GM12878 (cell line): ENCODE measurements at regions not wholly inside any gene's neighbourhood (a gene's known extent, or its start where the extent isn't known, plus 50 kb on each side); places are given as distances from the start of the nearest gene placed in this dataset.

ENCODE experiments used
- ATAC-seq: fragments of 200-7000 bp; cut with Tn5 transposase; 3 replicates; pipeline ENCODE4 v1.9.1; 2020; ENCODE audit warnings: mild to moderate bottlenecking, moderate library complexity
- BruUV-seq: library from RNA; stranded (reverse); fragments of 400-500 nt; replicated peaks from 2 replicates; lab custom pipeline; 2021; lab: Mats Ljungman, UMichigan
- CTCF ChIA-PET: fragments of 300-600 bp; sonication (Branson Sonifier 250); formaldehyde crosslinking; extraction: SDS; loops from one replicate; lab custom pipeline; 2021; ENCODE audit warnings: inconsistent platforms; lab: Yijun Ruan, JAX
- POLR2A ChIA-PET: fragments of 350-600 bp; formaldehyde crosslinking; extraction: SDS; loops from one replicate; lab custom pipeline; 2021; ENCODE audit warnings: inconsistent platforms; lab: Charles Lee
- RAD21 ChIA-PET: fragments of 300-600 bp; sonication (Branson Sonifier 250); formaldehyde crosslinking; loops from one replicate; lab custom pipeline; 2023; ENCODE audit warnings: antibody characterized with exemption; ENCODE audit not compliant: unreplicated experiment; lab: Charles Lee
- SMC1A ChIA-PET: fragments of 300-600 bp; sonication (Branson Sonifier 250); formaldehyde crosslinking; loops from one replicate; lab custom pipeline; 2023; ENCODE audit not compliant: unreplicated experiment, uncharacterized antibody; lab: Charles Lee
- DNase-seq: peaks from one replicate; pipeline ENCODE4 v3.0.0-alpha.2; 2011; ENCODE audit warnings: low read depth, low spot score
- FAIRE-seq: peaks from 3 replicates; lab custom pipeline; 2011; peaks lifted over from hg19 to GRCh38; lab: Jason Lieb, UNC
- H2AFZ ChIP-seq: 2 replicates; pipeline ENCODE4 v1.6.0; 2011; ENCODE audit warnings: low read depth, low read length, control low read depth; ENCODE audit not compliant: control insufficient read depth
- H3K27ac ChIP-seq: 2 replicates; pipeline ENCODE4 v1.5.1; 2011; ENCODE audit warnings: control low read depth; ENCODE audit not compliant: control insufficient read depth, insufficient read depth
- H3K27me3 ChIP-seq, 2 experiments: replicated peaks in 1 of 2; 2 replicates each; pipeline versions ENCODE4 v1.6.0 to v1.6.1; 2011; ENCODE audit warnings: low read length in 1 of 2; ENCODE audit not compliant: control insufficient read depth in 2 of 2, insufficient read depth in 2 of 2
- H3K36me3 ChIP-seq, 2 experiments: 2 replicates each; pipeline ENCODE4 v1.5.1; 2011; ENCODE audit warnings: low read length in 1 of 2; ENCODE audit not compliant: control insufficient read depth in 2 of 2, insufficient read depth in 2 of 2
- H3K4me1 ChIP-seq: 2 replicates; pipeline ENCODE4 v1.6.1; 2011; ENCODE audit warnings: mild to moderate bottlenecking, low read length, moderate library complexity, mixed read lengths; ENCODE audit not compliant: control insufficient read depth, insufficient read depth
- H3K4me2 ChIP-seq: 2 replicates; pipeline ENCODE4 v1.6.0; 2011; ENCODE audit warnings: control low read depth; ENCODE audit not compliant: control insufficient read depth, insufficient read depth
- H3K4me3 ChIP-seq: fragments of 200-600 bp; sonication (generic); 2 replicates; pipeline ENCODE4 v1.5.1; 2016
- H3K79me2 ChIP-seq: 2 replicates; pipeline ENCODE4 v1.6.0; 2011; ENCODE audit warnings: low read length; ENCODE audit not compliant: control insufficient read depth, insufficient read depth
- H3K9ac ChIP-seq: 2 replicates; pipeline ENCODE4 v1.8.0; 2011; ENCODE audit warnings: low read length, control low read depth, mixed read lengths; ENCODE audit not compliant: control insufficient read depth, insufficient read depth
- H3K9me3 ChIP-seq: replicated peaks from 3 replicates; pipeline ENCODE4 v1.5.1; 2011; ENCODE audit warnings: mild to moderate bottlenecking, low read length; ENCODE audit not compliant: control insufficient read depth, insufficient read depth
- H4K20me1 ChIP-seq: 2 replicates; pipeline ENCODE4 v1.6.0; 2011; ENCODE audit not compliant: control insufficient read depth, insufficient read depth
- ATF7 ChIP-seq: fragments of 450-650 bp; IDR thresholded peaks from 2 replicates; pipeline ENCODE4 v1.6.1; 2016; ENCODE audit warnings: low read depth, mild to moderate bottlenecking
- BCL11A ChIP-seq: IDR thresholded peaks from 2 replicates; pipeline ENCODE4 v1.6.1; 2011; ENCODE audit warnings: low read depth, low read length
- CHD1 ChIP-seq: IDR thresholded peaks from 2 replicates; pipeline ENCODE4 v1.6.1; 2012; ENCODE audit warnings: low read depth, low read length, improper control_type of control experiment
- EGR1 ChIP-seq, 2 experiments: IDR thresholded peaks; 1 replicate in 1 of 2; 2 replicates in 1 of 2; pipeline ENCODE4 v1.6.1; 2011 to 2012; ENCODE audit warnings: low read depth in 2 of 2, low read length in 2 of 2, borderline replicate concordance in 1 of 2, mild to moderate bottlenecking in 1 of 2, moderate library complexity in 1 of 2
- ELK1 ChIP-seq: IDR thresholded peaks from 2 replicates; pipeline ENCODE4 v1.6.1; 2012; ENCODE audit warnings: low read depth, low read length, improper control_type of control experiment
- EP300 ChIP-seq, 2 experiments: fragments of 150-350 bp in 1 of 2; IDR thresholded peaks; 2 replicates each; pipeline ENCODE4 v1.6.1; 2011 to 2012; ENCODE audit warnings: low read depth in 2 of 2, low read length in 2 of 2, borderline replicate concordance in 1 of 2, improper control_type of control experiment in 1 of 2, inconsistent platforms in 1 of 2; ENCODE audit not compliant: control insufficient read depth in 1 of 2
- POLR2AphosphoS2 ChIP-seq: IDR thresholded peaks from 2 replicates; pipeline ENCODE4 v1.6.1; 2011; ENCODE audit warnings: low read depth, mild to moderate bottlenecking, low read length, improper control_type of control experiment, moderate library complexity
- SMARCA5 ChIP-seq: fragments of 450-650 bp; IDR thresholded peaks from 2 replicates; pipeline ENCODE4 v1.6.1; 2017; ENCODE audit warnings: mild to moderate bottlenecking
- SREBF1 ChIP-seq: IDR thresholded peaks from 2 replicates; pipeline ENCODE4 v1.6.1; 2012; ENCODE audit warnings: mild to moderate bottlenecking, low read length
- TARDBP ChIP-seq: IDR thresholded peaks from 2 replicates; pipeline ENCODE4 v1.6.1; 2016; ENCODE audit warnings: borderline replicate concordance
- ZNF274 ChIP-seq: IDR thresholded peaks from one replicate; pipeline ENCODE4 v1.8.0; 2011; ENCODE audit not compliant: insufficient read length, insufficient read depth
- ZZZ3 ChIP-seq: IDR thresholded peaks from 2 replicates; pipeline ENCODE4 v1.6.1; 2011; ENCODE audit warnings: low read depth; ENCODE audit not compliant: control insufficient read depth, insufficient read length
- WGBS: methylation state at CpG from one replicate; pipeline ENCODE4 v1.1.6; 2016; ENCODE audit warnings: low lambda C conversion rate; ENCODE audit not compliant: insufficient replicate concordance, insufficient coverage; ENCODE audit errors: missing lambda C conversion rate; 5-methylcytosine and 5-hydroxymethylcytosine counted together
- in situ Hi-C: fragments of 300-500 bp; cut with MboI; formaldehyde crosslinking; loops from 9 replicates; pipeline ENCODE4 v1.14.3; 2018; ENCODE audit warnings: mixed read lengths
- intact Hi-C: fragments of 100-400 bp; cut with micrococcal nuclease; formaldehyde crosslinking; loops from one replicate; pipeline ENCODE4 v1.14.2; 2022; ENCODE audit not compliant: unreplicated experiment
- TF ChIP-seq, protein P1 (sequence below): IDR thresholded peaks from 2 replicates; pipeline ENCODE4 v1.6.1; 2012; ENCODE audit warnings: low read depth, low read length, improper control_type of control experiment

DNA sequence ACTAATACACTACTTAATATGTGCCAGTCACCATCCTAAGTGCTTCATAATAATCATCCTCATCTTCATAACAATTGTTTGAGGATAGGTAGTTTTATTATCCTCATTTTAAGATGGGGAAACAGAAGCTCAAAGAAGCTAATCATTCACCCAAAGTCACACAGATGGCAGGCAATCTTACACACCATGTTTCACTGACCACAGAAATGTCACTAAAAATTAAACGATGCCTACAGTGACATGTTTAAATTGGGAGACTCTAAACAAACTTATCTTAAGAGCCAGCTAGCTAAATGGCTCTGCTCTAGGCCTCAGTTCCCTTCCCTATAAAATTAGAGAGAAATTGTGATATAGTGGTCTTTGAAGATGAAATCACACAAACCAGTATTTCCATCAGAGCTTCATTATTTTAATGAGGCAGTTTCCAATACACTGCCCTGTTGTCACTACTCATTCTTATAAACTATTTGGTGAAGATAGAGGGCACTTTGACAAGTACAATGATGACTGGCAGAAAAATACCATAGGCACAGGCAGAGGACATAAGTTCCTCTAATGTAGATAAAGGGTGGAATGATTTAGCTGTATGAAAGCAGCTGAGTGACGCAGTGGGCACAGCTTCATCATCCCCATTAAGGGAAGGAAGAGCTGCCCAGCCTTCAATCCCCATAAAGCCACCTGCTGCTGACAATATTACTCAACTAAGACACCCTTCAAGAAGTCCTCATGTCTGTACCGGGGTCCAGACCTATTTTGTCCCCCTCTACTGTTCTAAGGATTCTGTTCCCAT is 224.1 kb downstream of the ACTL7B start:
- SMC1A ChIA-PET = no interaction called here
- Histone ChIP-seq H4K20me1 (no peaks in the 10 kb centered on the region), H3K79me2 (no peaks in the 10 kb centered on the region), H3K36me3 (no peaks in the 10 kb centered on the region), H3K9me3 (no peaks in the 10 kb centered on the region), H2AFZ (no peak overlapping the region), H3K27ac (no peak overlapping the region), H3K27me3 (no peaks in the 10 kb centered on the region), H3K4me3 (no peak overlapping the region), H3K4me1 (no peaks in the 10 kb centered on the region), H3K9ac (no peak overlapping the region), H3K4me2 (no peak overlapping the region)
- RAD21 ChIA-PET = no interaction called here
- POLR2A ChIA-PET = no interaction called here
- CTCF ChIA-PET = no interaction called here
- WGBS = 9% methylated on average over 3 of the region's 3 CpGs
- in situ Hi-C loops = no loop called here
- ATAC-seq (no peak), FAIRE-seq (no peak), DNase-seq (no peak)
- intact Hi-C loops = no loop called here
- TF ChIP-seq SREBF1 (no peak), ZNF274 (no peak), BCL11A (no peak), ATF7 (no peak), SMARCA5 (no peak), POLR2AphosphoS2 (no peak), EGR1 (IDR thresholded peaks at IDR 0.05; ENCODE audit: borderline replicate concordance in 1 of 2, low read depth in 2 of 2, low read length in 2 of 2) (no peak), ELK1 (no peak), ZZZ3 (no peak), EP300 (IDR thresholded peaks at IDR 0.05; ENCODE audit: borderline replicate concordance in 1 of 2, control insufficient read depth in 1 of 2, low read depth in 2 of 2, low read length in 2 of 2) (no peak), CHD1 (no peak), TARDBP (no peak)
- TF ChIP-seq, protein P1, sequence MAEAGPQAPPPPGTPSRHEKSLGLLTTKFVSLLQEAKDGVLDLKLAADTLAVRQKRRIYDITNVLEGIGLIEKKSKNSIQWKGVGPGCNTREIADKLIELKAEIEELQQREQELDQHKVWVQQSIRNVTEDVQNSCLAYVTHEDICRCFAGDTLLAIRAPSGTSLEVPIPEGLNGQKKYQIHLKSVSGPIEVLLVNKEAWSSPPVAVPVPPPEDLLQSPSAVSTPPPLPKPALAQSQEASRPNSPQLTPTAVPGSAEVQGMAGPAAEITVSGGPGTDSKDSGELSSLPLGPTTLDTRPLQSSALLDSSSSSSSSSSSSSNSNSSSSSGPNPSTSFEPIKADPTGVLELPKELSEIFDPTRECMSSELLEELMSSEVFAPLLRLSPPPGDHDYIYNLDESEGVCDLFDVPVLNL = no peak
- no TSS peak for BruUV-seq
